ENCODE measurements at regions not wholly inside any gene's neighbourhood (a gene's known extent, or its start where the extent isn't known, plus 50 kb on each side); places are given as distances from the start of the nearest gene placed in this dataset.

GRCh38 chr14:29222006-29222405 lies 455.4 kb downstream of the FOXG1 start:
- peak; percentile 56 for DNase-seq

GRCh38 chr14:29222671-29223268 lies 456.2 kb downstream of the FOXG1 start:
- peak; percentile 95 for DNase-seq

GRCh38 chr14:29223947-29224346 lies 457.4 kb downstream of the FOXG1 start:
- peak; percentile 90 for DNase-seq

GRCh38 chr14:29227631-29228030 lies 461.0 kb downstream of the FOXG1 start:
- peak; percentile 49 for DNase-seq

GRCh38 chr14:29232153-29232552 lies 465.6 kb downstream of the FOXG1 start:
- DNase-seq = peak; percentile 57

- DNase-seq = peak; percentile 44
Measured at GRCh38 chr14:29232711-29233110, 466.1 kb downstream of the FOXG1 start.

- peak; percentile 89 for DNase-seq
Measured at GRCh38 chr14:29233188-29233587, 466.6 kb downstream of the FOXG1 start.

- peak; percentile 24 for DNase-seq
Measured at GRCh38 chr14:29235991-29236390, 469.4 kb downstream of the FOXG1 start.

GRCh38 chr14:29236401-29236800 lies 469.8 kb downstream of the FOXG1 start:
- peak; percentile 66 for DNase-seq

GRCh38 chr14:29236848-29237247 lies 470.3 kb downstream of the FOXG1 start:
- peak; percentile 66 for DNase-seq

- DNase-seq = no peak
Measured at GRCh38 chr14:29240066-29240465, 473.5 kb downstream of the FOXG1 start.

- DNase-seq = peak; percentile 98
Measured at GRCh38 chr14:29242755-29243754, 476.5 kb downstream of the FOXG1 start.

GRCh38 chr14:29255692-29256091 lies 489.1 kb downstream of the FOXG1 start:
- DNase-seq = no peak

- no peak for DNase-seq
Measured at GRCh38 chr14:29262979-29263378, 496.4 kb downstream of the FOXG1 start.

- DNase-seq = peak; percentile 11
Measured at GRCh38 chr14:29264865-29265264, 498.3 kb downstream of the FOXG1 start.

- no peak for DNase-seq
Measured at GRCh38 chr14:29265852-29266251, 499.3 kb downstream of the FOXG1 start.

- no peak for DNase-seq
Measured at GRCh38 chr14:29271669-29272068, 505.1 kb downstream of the FOXG1 start.

- peak; percentile 21 for DNase-seq
Measured at GRCh38 chr14:29273513-29273912, 506.9 kb downstream of the FOXG1 start.

GRCh38 chr14:29274890-29275596 lies 508.5 kb downstream of the FOXG1 start:
- peak; percentile 92 for DNase-seq

GRCh38 chr14:29278301-29279263 lies 512.0 kb downstream of the FOXG1 start:
- peak; percentile 38 for DNase-seq

GRCh38 chr14:29282169-29282568 lies 515.6 kb downstream of the FOXG1 start:
- no peak for DNase-seq

- DNase-seq = no peak
Measured at GRCh38 chr14:29290441-29290840, 523.9 kb downstream of the FOXG1 start.

Measured in NCI-H69 (cell line).